Skin epidermis (tissue), 12 donors: ENCODE measurements at regions not wholly inside any gene's neighbourhood (a gene's known extent, or its start where the extent isn't known, plus 50 kb on each side); places are given as distances from the start of the nearest gene placed in this dataset.

Experiments
- H3K27ac ChIP-seq, 21 experiments: fragments of 200-600 bp; sonication (generic) in 11 of 21; one replicate each; pipeline ENCODE4 v1.5.0; 2020; ENCODE audit warnings: mild to moderate bottlenecking in 3 of 21, inconsistent platforms in 2 of 21, moderate library complexity in 2 of 21
- H3K4me3 ChIP-seq, 7 experiments: fragments of 200-600 bp; sonication (generic) in 2 of 7; one replicate each; pipeline ENCODE4 v1.5.0; 2020; ENCODE audit warnings: inconsistent platforms in 2 of 7, mild to moderate bottlenecking in 2 of 7, moderate library complexity in 1 of 7

DNA sequence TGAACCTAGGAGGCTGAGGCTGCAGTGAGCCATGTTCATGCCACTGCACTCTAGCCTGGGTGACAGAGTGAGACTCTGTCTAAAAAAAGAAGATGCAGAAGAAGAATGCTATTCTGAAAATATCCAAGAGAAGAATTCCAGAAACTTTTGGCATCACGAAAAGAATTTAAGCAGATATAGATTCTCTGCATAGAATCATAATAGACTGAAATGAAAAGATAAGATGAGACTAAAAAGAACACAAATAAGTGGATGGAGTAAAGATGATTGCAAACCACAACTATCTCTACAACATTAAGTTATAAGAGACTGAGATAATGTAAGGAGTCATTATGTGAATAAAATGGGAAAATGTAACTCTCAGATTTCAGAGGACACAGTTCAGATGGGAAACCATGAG lies 140.7 kb upstream of the TMC3 start:
- no peak overlapping the region for H3K27ac ChIP-seq
- H3K4me3 ChIP-seq: no peak overlapping the region

DNA sequence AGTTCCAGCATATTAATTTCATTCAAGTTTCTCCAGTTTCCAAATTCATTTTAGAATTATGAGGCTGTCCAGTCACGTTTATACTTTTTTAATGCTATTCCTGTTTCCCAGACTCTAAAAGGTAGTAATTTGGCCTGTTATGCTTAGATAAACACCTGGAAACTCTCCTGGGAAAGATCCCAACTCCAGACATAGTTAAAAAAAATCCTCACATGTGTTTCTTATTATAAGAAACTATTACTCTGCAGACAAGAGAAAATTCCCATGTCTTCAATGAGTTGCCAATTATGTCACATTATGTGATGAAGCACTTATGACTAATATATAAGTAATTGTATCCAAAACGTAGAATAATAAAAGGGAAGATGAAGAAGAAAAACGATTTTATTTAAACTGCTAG lies 137.1 kb upstream of the TMC3 start:
- no peak overlapping the region for H3K27ac ChIP-seq
- H3K4me3 ChIP-seq: no peak overlapping the region

DNA sequence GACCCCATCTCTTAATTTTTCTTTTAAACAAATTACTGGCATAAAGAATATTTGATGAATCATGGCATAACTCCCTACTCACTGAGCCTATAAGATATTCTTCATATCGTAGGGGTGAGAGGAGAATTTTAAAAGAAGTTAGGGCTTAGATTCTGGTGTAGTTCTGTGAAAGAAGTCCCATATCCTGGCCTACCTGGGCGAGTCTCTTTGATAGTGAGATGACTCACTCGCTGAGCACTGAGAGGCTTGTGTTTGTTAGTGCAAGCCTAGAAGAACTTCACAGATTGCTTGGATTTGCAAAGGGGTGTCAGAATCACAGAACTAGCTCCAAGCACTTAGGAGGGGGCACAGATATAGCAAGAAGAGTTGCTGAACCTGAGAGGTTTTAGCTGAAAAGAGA lies 133.8 kb upstream of the TMC3 start:
- Histone ChIP-seq H3K27ac (no peak overlapping the region), H3K4me3 (no peak overlapping the region)

DNA sequence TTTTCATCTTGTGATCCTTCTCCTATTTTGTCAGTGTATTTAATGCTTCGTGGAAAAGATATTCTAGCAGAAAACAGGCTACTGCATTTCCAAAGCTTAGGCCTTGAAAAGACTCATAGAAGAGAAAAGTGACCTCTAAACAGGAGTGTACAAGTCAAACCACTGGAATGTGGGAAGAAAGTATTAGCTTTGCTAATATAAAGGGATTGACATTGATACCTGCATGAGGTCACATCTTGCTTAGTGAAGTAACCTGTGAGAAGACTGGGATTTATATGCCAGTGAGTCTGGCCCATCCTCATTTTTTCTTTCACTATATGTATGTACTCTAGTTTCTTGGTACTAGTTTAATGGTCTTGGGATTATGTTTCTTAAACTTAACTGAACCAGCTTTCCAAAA lies 132.9 kb upstream of the TMC3 start:
- Histone ChIP-seq H3K4me3 (no peak overlapping the region), H3K27ac (no peak overlapping the region)

DNA sequence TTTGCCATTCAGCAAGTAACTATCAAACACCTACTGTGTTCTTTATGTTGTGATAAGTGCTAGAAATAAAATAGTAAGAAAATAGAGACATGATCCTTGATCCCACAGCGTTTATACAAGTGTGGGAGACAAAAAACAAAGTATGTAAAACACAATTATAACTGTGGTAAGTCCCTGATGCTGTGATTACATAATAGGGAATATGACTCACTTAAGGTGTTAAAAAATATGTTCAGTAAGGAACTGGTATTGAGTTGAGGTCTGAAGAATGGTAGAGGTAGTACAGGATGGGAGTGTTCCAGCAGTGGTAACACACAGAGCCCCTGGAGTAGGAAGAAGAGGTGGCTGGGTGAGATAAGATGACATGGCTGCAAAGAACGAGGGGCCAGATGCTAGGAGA lies 132.1 kb upstream of the TMC3 start:
- Histone ChIP-seq H3K27ac (no peak overlapping the region), H3K4me3 (no peak overlapping the region)

DNA sequence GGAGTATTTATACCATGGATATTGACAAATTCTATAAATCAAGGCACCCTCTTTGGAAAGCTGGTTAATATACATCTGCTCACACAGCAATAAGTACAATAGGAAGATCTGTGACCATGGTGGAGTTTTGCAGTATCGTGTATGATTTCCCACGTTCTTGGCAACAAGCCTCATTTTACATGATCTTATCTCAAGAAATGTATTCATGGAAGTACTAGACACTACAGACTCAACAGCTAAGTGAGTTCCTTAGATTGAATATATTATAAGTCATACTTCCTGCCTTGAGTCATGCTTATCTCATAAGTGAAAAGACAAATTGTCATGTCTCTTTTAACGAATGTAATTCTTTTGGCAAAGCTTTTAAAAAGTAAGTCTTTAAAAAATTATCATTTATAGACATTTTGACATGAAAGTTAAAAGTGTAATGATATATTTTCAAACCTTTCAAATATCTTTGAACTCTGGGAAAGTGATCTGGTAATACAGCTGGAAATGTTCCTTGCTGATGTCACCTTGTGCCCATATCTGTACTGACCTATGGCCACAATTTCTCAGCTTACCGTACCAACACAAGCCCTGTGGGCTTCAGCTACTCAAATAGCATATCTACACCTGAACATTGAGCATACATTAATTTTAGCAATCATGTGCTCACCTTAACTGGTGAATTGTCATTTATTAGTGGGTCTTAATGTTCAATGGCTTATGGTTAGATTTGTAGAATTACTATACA lies 130.3 kb upstream of the TMC3 start:
- H3K4me3 ChIP-seq: no peak overlapping the region

DNA sequence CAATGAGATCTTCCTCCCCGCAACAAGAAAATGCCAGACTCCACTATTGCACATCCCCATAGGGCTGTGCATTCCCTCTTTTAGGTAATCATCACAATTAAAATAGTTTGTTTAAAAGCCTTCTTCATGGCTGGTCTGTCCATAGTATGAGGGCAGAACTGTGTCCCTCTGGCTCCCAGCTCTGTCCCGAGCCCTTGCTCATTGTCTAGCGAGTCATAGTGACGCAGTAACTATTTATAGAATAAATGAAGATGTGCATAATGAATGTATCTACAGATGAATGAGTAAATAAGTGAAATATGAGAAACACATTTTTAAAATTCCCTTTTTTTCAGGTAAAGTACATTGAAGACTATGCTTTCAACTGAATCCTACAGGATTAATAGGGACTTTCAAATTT lies 128.4 kb upstream of the TMC3 start:
- no peak overlapping the region for H3K4me3 ChIP-seq
- no peak overlapping the region for H3K27ac ChIP-seq

More for the DNA sequence above, 130.3 kb upstream of the TMC3 start:
- no peak overlapping the region for H3K27ac ChIP-seq

DNA sequence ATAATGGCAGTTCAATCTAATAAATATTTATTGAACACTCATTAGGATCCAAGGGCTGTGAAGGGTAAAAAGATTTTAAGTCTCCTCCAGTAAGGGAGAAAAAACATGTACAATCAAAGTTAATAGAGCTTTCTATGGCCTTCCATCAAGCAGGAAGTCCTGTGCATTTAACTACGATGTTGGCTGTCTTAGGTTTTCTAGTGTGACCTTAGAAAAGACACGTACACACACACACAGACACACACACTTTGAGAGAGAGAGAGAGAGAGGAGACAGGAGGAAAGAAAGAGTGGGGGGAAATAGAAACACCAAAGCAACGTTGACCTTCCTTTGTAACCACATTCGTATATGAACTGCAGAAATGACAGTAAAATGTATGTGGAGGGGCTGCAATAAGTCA lies 126.1 kb upstream of the TMC3 start:
- Histone ChIP-seq H3K27ac (no peak overlapping the region), H3K4me3 (no peak overlapping the region)

DNA sequence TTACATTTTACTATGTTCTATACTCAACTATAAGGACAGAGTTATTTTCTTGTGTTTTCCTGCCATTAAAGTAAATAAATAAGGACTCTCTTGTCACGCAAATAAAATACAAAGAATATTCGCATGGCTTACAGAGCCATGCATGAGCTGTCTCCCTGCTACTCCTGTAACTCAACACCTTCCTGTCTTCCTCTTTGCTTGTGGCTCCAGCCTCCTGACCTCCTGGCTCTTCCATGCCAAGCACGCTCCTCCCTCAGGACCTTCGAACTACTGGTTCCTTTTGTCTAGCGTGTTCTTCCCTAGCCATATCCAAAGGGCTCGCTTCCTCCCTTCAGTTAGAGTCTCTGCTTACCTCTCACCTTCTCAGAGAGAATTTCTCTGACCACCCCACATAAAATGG lies 124.3 kb upstream of the TMC3 start:
- no peak overlapping the region for H3K27ac ChIP-seq

DNA sequence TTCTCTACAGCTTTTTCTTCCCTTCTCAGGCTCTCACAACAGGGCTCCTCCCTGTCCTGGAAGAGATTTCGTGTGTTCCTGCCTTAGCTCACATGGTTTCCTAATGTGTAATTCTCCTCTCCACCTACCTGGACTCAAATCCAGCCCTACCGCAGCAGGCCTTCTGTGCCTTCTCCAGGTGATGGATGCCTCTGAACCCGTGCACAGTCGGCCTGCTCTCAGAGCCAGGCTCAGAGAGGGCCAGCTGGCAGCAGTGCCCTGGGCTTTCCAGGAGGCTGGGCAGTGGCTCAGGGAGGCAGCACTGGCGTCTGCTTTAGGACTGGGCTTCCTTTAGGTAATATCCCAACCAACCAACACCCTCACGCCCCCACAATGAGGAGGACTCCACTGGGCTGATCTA lies 123.2 kb upstream of the TMC3 start:
- Histone ChIP-seq H3K4me3 (no peak overlapping the region), H3K27ac (no peak overlapping the region)

More for the DNA sequence above, 124.3 kb upstream of the TMC3 start:
- H3K4me3 ChIP-seq: no peak overlapping the region

DNA sequence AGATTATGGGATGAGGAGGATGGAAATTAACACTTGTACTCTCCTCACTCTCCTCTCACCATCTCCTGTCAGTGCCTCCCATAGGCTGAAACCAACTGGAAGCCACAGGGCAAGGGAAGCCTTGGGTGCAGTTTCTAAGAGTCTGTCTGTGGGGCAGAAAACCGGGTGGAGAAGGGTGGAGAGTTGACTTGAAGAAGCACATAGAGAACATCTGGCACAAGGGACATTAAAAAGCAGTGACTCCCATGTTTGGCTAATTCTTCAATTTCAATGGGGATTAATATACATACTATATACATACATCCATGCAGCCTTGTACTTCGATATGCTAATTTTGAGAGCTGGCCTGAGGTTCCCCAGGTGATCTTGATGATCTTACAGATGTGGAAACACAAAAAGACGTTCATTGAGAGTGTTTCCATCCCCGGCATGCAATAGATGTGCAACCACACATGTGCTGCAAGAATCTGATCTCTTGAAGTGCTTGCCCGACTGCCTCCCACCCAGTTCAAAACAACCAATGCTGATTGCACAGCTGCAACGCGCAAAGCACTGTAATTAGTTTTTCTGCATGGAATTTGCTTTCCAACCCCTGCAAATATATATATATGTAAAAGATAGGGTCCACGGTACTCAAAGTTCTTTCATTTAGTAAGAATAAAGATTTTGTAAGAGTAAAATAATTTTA lies 121.9 kb upstream of the TMC3 start:
- Histone ChIP-seq H3K27ac (no peak overlapping the region), H3K4me3 (no peak overlapping the region)

DNA sequence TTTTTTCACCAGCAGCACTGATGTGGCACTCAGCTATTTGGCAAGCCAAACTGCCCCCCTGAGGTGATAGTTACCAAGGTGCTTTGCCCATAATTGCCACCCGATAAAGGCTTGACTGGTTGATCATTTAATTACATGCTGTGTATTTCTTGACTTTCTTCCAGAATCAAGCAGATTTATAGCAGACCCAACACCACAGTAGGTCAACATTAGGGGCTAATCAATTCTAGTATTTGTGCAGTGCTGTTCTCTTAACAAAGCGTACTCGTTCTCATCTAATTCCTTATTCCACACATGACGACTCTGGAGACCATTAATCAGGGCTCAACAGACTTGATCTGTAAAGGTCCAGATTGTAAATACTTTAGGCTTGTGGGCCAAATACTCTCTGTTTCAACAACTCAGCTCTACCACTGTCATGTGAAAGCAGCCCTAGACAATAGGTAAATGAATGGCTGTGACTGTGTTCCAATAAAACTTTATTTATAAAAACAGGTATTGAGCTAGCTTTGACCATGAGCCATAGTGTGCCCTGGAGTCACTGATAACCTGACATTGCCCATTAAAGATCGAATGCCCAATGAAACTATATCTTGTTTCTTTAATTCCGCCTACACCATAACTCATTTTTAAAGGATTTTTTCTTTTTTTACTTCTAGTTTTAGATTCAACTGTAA lies 119.1 kb upstream of the TMC3 start:
- Histone ChIP-seq H3K27ac (no peak overlapping the region), H3K4me3 (no peak overlapping the region)

DNA sequence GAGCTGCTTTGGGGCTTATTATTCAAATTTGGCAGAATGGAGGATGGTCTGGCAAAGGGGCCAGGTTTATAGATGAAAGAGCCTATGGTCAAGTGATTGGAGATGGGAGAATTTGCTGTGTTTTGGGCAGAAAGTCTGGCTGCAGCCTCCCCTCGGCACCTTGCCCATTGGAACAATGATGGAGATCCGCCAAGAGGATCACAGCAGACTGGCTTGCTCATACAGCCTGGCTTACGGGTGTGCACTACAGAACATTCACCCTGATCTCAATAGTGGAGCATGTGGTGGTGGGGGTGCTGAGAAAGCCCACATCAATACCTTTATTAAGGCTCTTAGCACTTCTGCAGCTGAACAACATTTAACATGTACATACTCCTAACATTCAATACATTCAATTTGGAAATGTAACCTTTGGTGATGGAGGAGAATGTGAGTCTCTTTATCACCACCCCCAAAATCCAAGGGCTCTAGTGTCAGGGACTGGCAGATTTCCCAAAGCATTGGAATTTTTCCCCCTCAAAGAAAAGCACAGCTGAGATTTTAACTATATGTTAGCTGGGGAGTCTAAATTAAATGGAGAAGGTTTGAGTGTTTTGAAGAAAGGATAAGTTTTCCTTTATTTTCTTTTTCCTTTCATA lies 118.4 kb upstream of the TMC3 start:
- no peak overlapping the region for H3K27ac ChIP-seq
- no peak overlapping the region for H3K4me3 ChIP-seq

DNA sequence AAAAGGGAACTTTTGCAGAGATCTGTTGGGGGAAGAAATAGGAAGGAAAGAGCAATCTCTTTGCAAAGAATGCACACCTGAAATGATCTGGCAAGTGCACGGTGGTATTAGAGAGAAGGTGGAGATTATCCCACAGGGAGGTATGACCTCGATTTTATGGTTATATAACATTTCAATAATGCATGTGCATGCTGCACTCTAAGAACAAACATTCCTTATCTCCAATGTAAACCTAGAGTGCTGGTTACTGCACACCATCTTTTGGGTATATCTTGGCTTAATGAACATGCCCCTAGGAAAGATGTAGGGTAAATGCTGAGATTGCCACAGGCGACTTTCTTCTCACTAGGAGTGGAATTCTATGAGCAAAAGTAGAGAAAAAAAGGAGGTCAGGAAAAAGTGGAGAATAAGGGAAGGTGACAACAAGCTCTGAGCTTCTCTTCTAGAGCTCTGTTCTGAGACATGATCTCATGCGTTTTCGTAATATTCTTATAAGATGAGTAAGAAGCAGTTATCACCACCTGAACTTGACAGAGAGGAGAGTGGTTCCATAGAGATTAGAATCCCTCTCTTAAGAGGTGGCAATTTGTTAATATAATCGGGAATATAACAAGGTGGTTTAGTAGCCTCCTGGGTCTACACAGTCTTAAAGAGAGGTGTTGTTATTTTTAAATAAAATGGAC lies 117.5 kb upstream of the TMC3 start:
- no peak overlapping the region for H3K4me3 ChIP-seq
- no peak overlapping the region for H3K27ac ChIP-seq

DNA sequence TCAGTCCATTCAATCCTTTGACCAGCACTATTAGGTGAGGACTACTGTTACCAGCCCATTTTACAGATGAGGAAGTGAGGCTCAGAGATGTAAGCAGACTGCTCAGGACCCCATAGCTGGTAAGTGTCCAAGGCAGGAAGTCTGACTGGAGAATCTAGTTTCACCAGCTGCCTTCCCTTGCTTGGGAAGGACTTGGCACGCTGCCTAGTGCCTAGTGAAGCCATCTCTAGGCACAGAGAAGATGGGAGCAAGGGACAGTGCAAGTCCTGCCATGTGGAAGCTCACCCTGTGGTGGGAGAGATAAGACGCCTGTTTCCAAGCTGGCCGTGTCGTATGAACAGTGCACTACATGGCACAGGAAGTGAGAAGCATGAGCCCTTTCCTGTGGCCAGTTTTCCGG lies 111.8 kb upstream of the TMC3 start:
- no peak overlapping the region for H3K4me3 ChIP-seq

DNA sequence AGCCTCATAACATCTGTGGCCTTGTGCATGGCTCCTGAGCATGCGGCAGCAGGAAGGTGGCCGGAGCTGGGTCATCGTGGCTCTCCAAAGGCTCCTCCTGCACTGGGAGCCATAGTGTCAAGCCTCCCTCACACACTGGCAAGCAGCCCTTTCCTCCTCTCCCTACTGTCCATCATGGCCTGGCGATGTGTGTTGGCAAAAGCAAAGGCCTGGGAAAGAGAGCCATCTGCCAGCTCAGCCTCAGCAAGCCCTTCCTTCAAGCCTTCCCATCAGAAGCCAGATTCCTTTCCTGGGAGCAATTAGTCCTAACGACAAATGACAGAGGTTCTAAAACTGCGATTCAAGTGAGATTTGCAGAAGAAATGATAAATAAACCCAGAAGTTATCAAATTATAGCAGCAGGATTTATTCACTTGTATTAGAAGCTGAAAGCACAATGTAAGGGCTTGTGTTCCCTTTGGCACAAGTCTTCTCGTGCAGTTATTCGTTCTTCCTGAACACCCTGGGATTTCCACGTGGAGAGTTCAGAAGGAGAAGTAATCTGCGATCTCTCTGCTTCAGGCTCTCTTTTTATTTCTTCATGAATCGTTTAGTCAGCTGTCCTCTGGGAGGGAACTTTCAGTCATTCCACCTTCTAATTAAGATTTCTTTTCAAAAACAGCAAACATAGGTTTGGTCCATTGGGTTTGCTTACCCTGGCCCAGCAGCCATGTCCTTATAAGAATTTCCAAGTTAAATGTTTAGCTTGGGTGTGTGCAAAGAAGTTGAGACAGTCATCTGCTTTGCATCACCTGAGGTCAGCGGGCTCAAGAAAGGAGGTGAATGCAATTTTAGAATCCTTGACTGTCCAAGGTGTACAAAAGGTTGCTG lies 110.3 kb upstream of the TMC3 start:
- no peak overlapping the region for H3K27ac ChIP-seq

More for the DNA sequence above, 111.8 kb upstream of the TMC3 start:
- no peak overlapping the region for H3K27ac ChIP-seq

DNA sequence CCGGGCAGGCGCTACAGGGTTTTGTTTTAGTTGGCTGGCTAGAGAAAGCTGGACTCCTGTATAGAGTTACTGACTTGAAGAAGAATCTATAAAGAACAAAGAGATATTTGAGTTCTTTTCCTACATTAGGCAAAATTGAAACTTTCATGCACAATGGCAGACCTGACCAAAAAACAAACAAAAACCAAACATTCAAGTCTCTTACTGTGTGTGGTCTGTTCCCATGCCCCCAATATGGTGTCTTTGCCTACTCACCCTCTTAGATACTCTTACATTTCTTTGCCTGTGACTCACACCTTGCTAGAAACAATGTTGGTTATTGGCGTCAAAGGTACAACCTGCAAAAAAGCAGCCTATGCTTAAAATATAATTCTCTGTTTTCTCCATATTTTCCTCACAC lies 109.5 kb upstream of the TMC3 start:
- Histone ChIP-seq H3K4me3 (no peak overlapping the region), H3K27ac (no peak overlapping the region)

More for the DNA sequence above, 110.3 kb upstream of the TMC3 start:
- no peak overlapping the region for H3K4me3 ChIP-seq

DNA sequence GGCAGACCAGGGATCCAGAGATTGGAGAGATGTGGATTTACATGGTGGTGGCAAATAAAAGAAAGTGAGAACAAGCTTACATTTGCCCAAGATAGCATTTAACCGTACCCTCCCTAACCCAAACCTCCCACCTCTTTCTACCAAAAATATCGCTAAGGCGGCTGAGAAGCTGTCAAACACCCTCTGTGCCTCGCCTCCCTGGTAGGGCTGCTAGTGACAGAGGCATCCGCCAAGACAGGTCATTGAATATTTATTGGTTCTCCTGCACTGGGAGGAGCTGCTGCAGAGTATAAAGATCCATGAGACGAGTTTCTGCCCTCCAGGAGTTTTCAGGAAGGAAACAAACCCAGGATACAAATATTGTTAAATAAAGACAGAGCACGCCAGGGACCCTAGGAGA lies 107.3 kb upstream of the TMC3 start:
- Histone ChIP-seq H3K27ac (no peak overlapping the region), H3K4me3 (no peak overlapping the region)

DNA sequence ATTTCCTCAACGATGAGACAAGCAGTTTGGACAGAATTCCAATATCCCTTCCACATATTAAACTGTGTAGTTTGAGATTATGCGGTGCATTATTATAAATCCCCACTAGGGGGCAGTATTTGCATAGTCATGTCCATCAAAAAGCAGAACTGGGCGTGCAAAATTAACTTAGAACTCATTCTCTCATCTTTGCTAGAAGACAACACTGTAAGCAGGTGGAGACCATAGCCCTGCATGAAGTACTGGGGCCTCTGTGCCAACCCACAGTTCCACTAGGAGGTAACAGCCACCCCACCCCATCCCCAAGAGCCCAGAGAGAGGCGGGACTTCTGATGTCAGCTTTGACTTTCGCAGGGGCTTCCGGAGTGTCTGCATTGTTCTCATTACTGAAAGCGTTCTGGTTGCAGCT lies 106.6 kb upstream of the TMC3 start:
- Histone ChIP-seq H3K4me3 (no peak overlapping the region), H3K27ac (no peak overlapping the region)
